Tibial nerve (tissue), 4 donors: ENCODE measurements at regions not wholly inside any gene's neighbourhood (a gene's known extent, or its start where the extent isn't known, plus 50 kb on each side); places are given as distances from the start of the nearest gene placed in this dataset.

Experiments
- EP300 ChIP-seq, 2 donors: sonication (generic); formaldehyde crosslinking; IDR thresholded peaks; one replicate each; pipeline ENCODE4 v1.6.1; 2017; ENCODE audit warnings: antibody characterized with exemption in 2 of 2, mild to moderate bottlenecking in 1 of 2
- POLR2A ChIP-seq, 2 donors: fragments of 450-650 bp; IDR thresholded peaks; one replicate each; pipeline ENCODE4 v1.6.1; 2017; ENCODE audit warnings: antibody characterized with exemption in 2 of 2, mild to moderate bottlenecking in 2 of 2, moderate library complexity in 2 of 2
- TF ChIP-seq, protein P1 (sequence below), 5 experiments: fragments of 200-600 bp in 3 of 5; fragments of 450-650 bp in 2 of 5; sonication (generic) in 3 of 5; IDR thresholded peaks; one replicate each; pipeline ENCODE4 v1.5.1; 2016 to 2019; ENCODE audit warnings: antibody characterized with exemption in 5 of 5, mild to moderate bottlenecking in 3 of 5, moderate library complexity in 2 of 5

DNA sequence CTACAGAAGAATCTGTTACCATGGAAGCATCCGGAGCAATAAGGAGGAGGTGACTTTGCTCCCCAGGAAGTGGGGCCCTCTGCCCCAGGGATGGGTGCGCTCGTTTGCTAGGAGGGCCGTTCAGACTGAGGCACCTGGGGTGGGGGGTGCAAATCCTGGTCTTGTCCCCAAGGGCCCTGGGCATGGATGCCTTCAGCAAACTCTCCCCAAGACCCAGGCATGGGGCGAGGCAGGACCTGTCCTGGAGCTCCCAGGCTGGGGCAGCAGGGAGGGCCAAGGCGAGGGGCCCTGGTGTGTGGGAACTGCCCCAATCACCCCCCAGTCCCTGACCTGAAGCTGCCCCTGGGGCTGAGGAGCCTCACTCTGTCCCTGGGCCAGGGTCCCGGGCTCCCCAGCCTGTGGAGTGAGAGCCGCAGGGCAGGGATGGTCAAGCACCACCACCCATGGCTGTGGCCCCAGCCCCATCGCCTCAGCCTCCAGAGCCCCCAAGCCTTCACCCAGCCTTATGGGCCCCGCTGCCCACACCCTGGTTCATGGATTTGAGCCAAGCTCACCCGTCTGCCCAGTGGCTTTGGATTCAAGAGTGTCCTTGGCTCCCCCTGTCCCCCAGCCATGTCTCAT lies 240.6 kb upstream of the SGCG start:
- TF ChIP-seq, protein P1, sequence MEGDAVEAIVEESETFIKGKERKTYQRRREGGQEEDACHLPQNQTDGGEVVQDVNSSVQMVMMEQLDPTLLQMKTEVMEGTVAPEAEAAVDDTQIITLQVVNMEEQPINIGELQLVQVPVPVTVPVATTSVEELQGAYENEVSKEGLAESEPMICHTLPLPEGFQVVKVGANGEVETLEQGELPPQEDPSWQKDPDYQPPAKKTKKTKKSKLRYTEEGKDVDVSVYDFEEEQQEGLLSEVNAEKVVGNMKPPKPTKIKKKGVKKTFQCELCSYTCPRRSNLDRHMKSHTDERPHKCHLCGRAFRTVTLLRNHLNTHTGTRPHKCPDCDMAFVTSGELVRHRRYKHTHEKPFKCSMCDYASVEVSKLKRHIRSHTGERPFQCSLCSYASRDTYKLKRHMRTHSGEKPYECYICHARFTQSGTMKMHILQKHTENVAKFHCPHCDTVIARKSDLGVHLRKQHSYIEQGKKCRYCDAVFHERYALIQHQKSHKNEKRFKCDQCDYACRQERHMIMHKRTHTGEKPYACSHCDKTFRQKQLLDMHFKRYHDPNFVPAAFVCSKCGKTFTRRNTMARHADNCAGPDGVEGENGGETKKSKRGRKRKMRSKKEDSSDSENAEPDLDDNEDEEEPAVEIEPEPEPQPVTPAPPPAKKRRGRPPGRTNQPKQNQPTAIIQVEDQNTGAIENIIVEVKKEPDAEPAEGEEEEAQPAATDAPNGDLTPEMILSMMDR (IDR thresholded peaks at IDR 0.05), result no peak
- TF ChIP-seq POLR2A (IDR thresholded peaks at IDR 0.05) (no peak), EP300 (IDR thresholded peaks at IDR 0.05) (no peak)
